IMR-90 (cell line): ENCODE measurements at regions not wholly inside any gene's neighbourhood (a gene's known extent, or its start where the extent isn't known, plus 50 kb on each side); places are given as distances from the start of the nearest gene placed in this dataset.

Experiments
- ATAC-seq: fragments of 200-7000 bp; cut with Tn5 transposase; 2 replicates; pipeline ENCODE4 v1.9.1; 2020; ENCODE audit warnings: low read depth, mild to moderate bottlenecking, moderate library complexity
- BruUV-seq: library from RNA; stranded (reverse); fragments of 400-500 nt; replicated peaks from 2 replicates; lab custom pipeline; 2021; lab: Mats Ljungman, UMichigan
- CTCF ChIA-PET: fragments of 300-600 bp; formaldehyde crosslinking; extraction: SDS; loops from one replicate; lab custom pipeline; 2021; ENCODE audit warnings: antibody characterized with exemption; lab: Yijun Ruan, JAX
- POLR2A ChIA-PET: fragments of 300-600 bp; sonication (Branson Sonifier 250); formaldehyde crosslinking; loops from one replicate; lab custom pipeline; 2022; ENCODE audit warnings: antibody characterized with exemption; ENCODE audit not compliant: unreplicated experiment; lab: Charles Lee
- DNase-seq: peaks from one replicate; pipeline ENCODE4 v3.0.0; 2013
- H2AFZ ChIP-seq: replicated peaks from 2 replicates; pipeline ENCODE3; 2013; ENCODE audit warnings: low read length, mild to moderate bottlenecking; ENCODE audit not compliant: poor library complexity
- H2AK5ac ChIP-seq: 2 replicates; pipeline ENCODE4 v1.6.1; 2013; ENCODE audit warnings: low read depth, low read length, inconsistent platforms
- H2AK9ac ChIP-seq: replicated peaks from 2 replicates; pipeline ENCODE3; 2013; ENCODE audit warnings: mild to moderate bottlenecking, low read depth, low read length, moderate library complexity; ENCODE audit not compliant: poor library complexity
- H2BK120ac ChIP-seq: 2 replicates; pipeline ENCODE4 v1.6.1; 2013; ENCODE audit warnings: low read depth, low read length, inconsistent platforms
- H2BK15ac ChIP-seq: 3 replicates; pipeline ENCODE4 v1.6.1; 2013; ENCODE audit warnings: low read depth, low read length, inconsistent platforms
- H2BK20ac ChIP-seq: 2 replicates; pipeline ENCODE4 v1.6.1; 2013; ENCODE audit warnings: low read depth, mild to moderate bottlenecking, inconsistent platforms, low read length, moderate library complexity
- H2BK5ac ChIP-seq: 2 replicates; pipeline ENCODE4 v1.6.1; 2013; ENCODE audit warnings: mild to moderate bottlenecking, low read depth, low read length, inconsistent platforms; ENCODE audit not compliant: poor library complexity, severe bottlenecking
- H3K14ac ChIP-seq: replicated peaks from 2 replicates; pipeline ENCODE4 v1.6.1; 2013; ENCODE audit warnings: low read depth, low read length, inconsistent platforms
- H3K18ac ChIP-seq: 2 replicates; pipeline ENCODE4 v1.6.1; 2013; ENCODE audit warnings: low read depth, low read length, control low read depth
- H3K23ac ChIP-seq: 2 replicates; pipeline ENCODE4 v1.6.1; 2013; ENCODE audit warnings: low read depth, low read length, inconsistent platforms
- H3K27ac ChIP-seq: 2 replicates; pipeline ENCODE4 v1.5.1; 2013; ENCODE audit warnings: mild to moderate bottlenecking, control low read depth, low read length; ENCODE audit not compliant: insufficient read depth
- H3K27me3 ChIP-seq: 2 replicates; pipeline ENCODE4 v1.6.1; 2013; ENCODE audit warnings: low read length; ENCODE audit not compliant: control insufficient read depth, insufficient read depth
- H3K36me3 ChIP-seq: 2 replicates; pipeline ENCODE4 v1.6.1; 2013; ENCODE audit warnings: low read length, mixed read lengths; ENCODE audit not compliant: control insufficient read depth, insufficient read depth
- H3K4ac ChIP-seq: 2 replicates; pipeline ENCODE4 v1.6.1; 2013; ENCODE audit warnings: low read depth, low read length, inconsistent platforms
- H3K4me1 ChIP-seq: 2 replicates; pipeline ENCODE4 v1.6.1; 2013; ENCODE audit warnings: low read length, mixed read lengths; ENCODE audit not compliant: control insufficient read depth, insufficient read depth
- H3K4me2 ChIP-seq: 2 replicates; pipeline ENCODE4 v1.6.1; 2013; ENCODE audit warnings: low read depth, mild to moderate bottlenecking, control low read depth, low read length, moderate library complexity
- H3K4me3 ChIP-seq: 2 replicates; pipeline ENCODE4 v1.5.1; 2013; ENCODE audit warnings: low read depth, mild to moderate bottlenecking, control low read depth, low read length, moderate library complexity; ENCODE audit not compliant: insufficient read depth
- H3K56ac ChIP-seq: 2 replicates; pipeline ENCODE4 v1.6.1; 2013; ENCODE audit warnings: low read length, inconsistent platforms; ENCODE audit not compliant: insufficient read depth; ENCODE audit errors: extremely low read depth
- H3K79me1 ChIP-seq, 2 experiments: 2 replicates each; pipeline ENCODE4 v1.6.1; 2013; ENCODE audit warnings: low read length in 2 of 2, inconsistent platforms in 1 of 2, low read depth in 1 of 2
- H3K9ac ChIP-seq: 2 replicates; pipeline ENCODE4 v1.6.1; 2013; ENCODE audit warnings: low read depth, low read length, control low read depth
- H3K9me1 ChIP-seq: 2 replicates; pipeline ENCODE4 v1.6.1; 2013; ENCODE audit warnings: low read length, inconsistent platforms; ENCODE audit not compliant: insufficient read depth
- H3K9me3 ChIP-seq: 2 replicates; pipeline ENCODE4 v1.6.1; 2013; ENCODE audit warnings: low read length; ENCODE audit not compliant: control insufficient read depth, insufficient read depth
- H4K20me1 ChIP-seq: 2 replicates; pipeline ENCODE4 v1.6.1; 2013; ENCODE audit warnings: low read length, inconsistent platforms; ENCODE audit not compliant: insufficient read depth
- H4K5ac ChIP-seq: 2 replicates; pipeline ENCODE4 v1.6.1; 2013; ENCODE audit warnings: mild to moderate bottlenecking, low read depth, low read length, control low read depth
- H4K8ac ChIP-seq, 2 experiments: 2 replicates each; pipeline ENCODE4 v1.6.1; 2013; ENCODE audit warnings: low read depth in 2 of 2, low read length in 2 of 2, control low read depth in 1 of 2, inconsistent platforms in 1 of 2
- H4K91ac ChIP-seq: 2 replicates; pipeline ENCODE4 v1.6.1; 2013; ENCODE audit warnings: low read depth, low read length, inconsistent platforms; ENCODE audit not compliant: insufficient read depth
- CHD1 ChIP-seq: IDR thresholded peaks from 2 replicates; pipeline ENCODE4 v1.6.1; 2012; ENCODE audit warnings: low read depth, low read length, improper control_type of control experiment
- FOS ChIP-seq: fragments of 150-350 bp; IDR thresholded peaks from 2 replicates; pipeline ENCODE4 v1.6.1; 2016; ENCODE audit warnings: low read depth, low read length
- MAZ ChIP-seq: IDR thresholded peaks from 2 replicates; pipeline ENCODE4 v1.6.1; 2012; ENCODE audit warnings: low read depth, mild to moderate bottlenecking, low read length, improper control_type of control experiment, moderate library complexity, borderline replicate concordance
- dilution Hi-C: fragments of 300-500 bp; cut with HindIII; formaldehyde crosslinking; loops from one replicate; pipeline ENCODE4 v1.14.3; 2018; ENCODE audit warnings: low sequenced_read_pairs; ENCODE audit not compliant: unreplicated experiment
- in situ Hi-C: fragments of 300-500 bp; cut with MboI; formaldehyde crosslinking; loops from 3 replicates; pipeline ENCODE4 v1.14.3; 2019; ENCODE audit warnings: low sequenced_read_pairs, inconsistent platforms, mixed read lengths
- intact Hi-C: fragments of 100-400 bp; cut with micrococcal nuclease; formaldehyde crosslinking; loops from 2 replicates; pipeline ENCODE4 v1.10.0; 2022

DNA sequence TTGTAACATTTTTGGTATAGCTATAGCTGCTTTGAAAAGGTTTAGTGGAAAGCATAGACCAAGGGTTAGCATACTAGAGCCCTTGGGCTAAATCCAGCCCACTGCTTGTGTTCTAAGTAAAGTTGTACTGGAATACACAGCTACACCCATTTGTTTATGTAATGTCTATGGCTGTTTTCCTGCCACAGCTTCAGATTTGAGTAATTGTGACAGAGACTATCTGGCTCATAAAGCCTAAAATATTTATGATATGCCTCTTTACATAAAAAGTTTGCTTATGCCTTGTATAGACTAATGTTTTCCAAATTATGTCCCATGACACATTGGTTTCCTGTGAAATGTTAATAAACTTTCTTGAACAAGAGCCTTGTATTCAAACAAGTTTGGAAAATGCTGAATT is 234.8 kb upstream of the ATP2B1 start:
- ATAC-seq, result no peak
- Histone ChIP-seq H2BK20ac (no peak overlapping the region), H4K5ac (no peak overlapping the region), H3K18ac (no peak overlapping the region), H2BK120ac (no peak overlapping the region), H3K9me3 (no peaks in the 10 kb centered on the region), H2BK15ac (no peak overlapping the region), H3K79me1 (no peaks in the 10 kb centered on the region), H3K4me3 (no peak overlapping the region), H4K8ac (no peak overlapping the region), H4K91ac (no peak overlapping the region), H3K9me1 (peaks cover 4% of the 10 kb centered on the region; the same call in 1 of the 2 replicates), H3K9ac (no peak overlapping the region), H3K23ac (no peak overlapping the region), H3K4me1 (peaks cover 13% of the 10 kb centered on the region), H3K27me3 (no peaks in the 10 kb centered on the region), H2AK9ac (no peak overlapping the region), H3K4me2 (no peak overlapping the region), H2AFZ (no peak overlapping the region), H3K27ac (no peak overlapping the region), H3K36me3 (no peaks in the 10 kb centered on the region), H3K14ac (no peak overlapping the region), H4K20me1 (no peaks in the 10 kb centered on the region), H2BK5ac (no peak overlapping the region), H3K4ac (no peak overlapping the region), H3K56ac (no peak overlapping the region), H2AK5ac (no peak overlapping the region)
- in situ Hi-C loops, result no loop called here
- DNase-seq, result no peak
- no peak for TF ChIP-seq CHD1
- TF ChIP-seq FOS, result no peak
- no peak for TF ChIP-seq MAZ
- dilution Hi-C loops, result no loop called here
- ChIA-PET POLR2A (no interaction called here), CTCF (no interaction called here)
- intact Hi-C loops, result no loop called here
- BruUV-seq, result no TSS peak
